Mammary epithelial cell (primary cell): ENCODE measurements at regions not wholly inside any gene's neighbourhood (a gene's known extent, or its start where the extent isn't known, plus 50 kb on each side); places are given as distances from the start of the nearest gene placed in this dataset.
A peak's percentile ranks its signal among the peaks of the same experiment; 100 is the strongest.

Experiments
- CTCF ChIP-seq, 2 donors: IDR thresholded peaks in 1 of 2; conservative IDR thresholded peaks in 1 of 2; 2 replicates each; pipeline ENCODE4 v1.5.1; 2011 to 2012; ENCODE audit warnings: inconsistent platforms in 2 of 2, low read length in 2 of 2, mild to moderate bottlenecking in 2 of 2, control low read depth in 1 of 2, low read depth in 1 of 2; ENCODE audit not compliant: insufficient read depth in 1 of 2; ENCODE audit errors: extremely low read depth in 1 of 2
- EZH2 ChIP-seq: IDR thresholded peaks from 2 replicates; pipeline ENCODE4 v1.6.1; 2012; ENCODE audit warnings: low read length, inconsistent platforms, borderline replicate concordance

GRCh38 chr9:71446473-71447411, 321.6 kb downstream of the CEMIP2 start:
- peak; percentile 14 to 30 for TF ChIP-seq CTCF (conservative IDR thresholded peaks at IDR 0.05 in 1 of 2, IDR thresholded peaks at IDR 0.05 in 1 of 2; ENCODE audit: extremely low read depth in 1 of 2, insufficient read depth in 1 of 2, low read depth in 1 of 2, low read length in 2 of 2)
- no peak for TF ChIP-seq EZH2
